T-helper 2 cell treated with Interferon-gamma antibody and Interleukin-4, amounts not matched to agents 5 μg/mL and 100 μg/mL, for 36 hours (primary cell): ENCODE measurements at regions not wholly inside any gene's neighbourhood (a gene's known extent, or its start where the extent isn't known, plus 50 kb on each side); places are given as distances from the start of the nearest gene placed in this dataset.

ENCODE experiments used
- DNase-seq: peaks from one replicate; pipeline ENCODE4 v3.0.0; 2021; ENCODE audit warnings: low spot score
- H3K27ac Mint-ChIP-seq: one replicate; pipeline ENCODE4 v1.8.0; 2021; ENCODE audit warnings: mild to moderate bottlenecking, mixed read lengths
- H3K27me3 Mint-ChIP-seq: one replicate; pipeline ENCODE4 v1.8.0; 2021; ENCODE audit warnings: low read depth, mixed read lengths
- H3K36me3 Mint-ChIP-seq: one replicate; pipeline ENCODE4 v1.8.0; 2021; ENCODE audit warnings: low read depth, mixed read lengths
- H3K4me1 Mint-ChIP-seq: one replicate; pipeline ENCODE4 v1.8.0; 2021; ENCODE audit warnings: low read depth, mixed read lengths
- H3K4me3 Mint-ChIP-seq: one replicate; pipeline ENCODE4 v1.8.0; 2022; ENCODE audit warnings: mild to moderate bottlenecking, moderate library complexity, mixed read lengths
- H3K9me3 Mint-ChIP-seq: one replicate; pipeline ENCODE4 v1.8.0; 2021; ENCODE audit warnings: mixed read lengths

- Mint-ChIP-seq H3K4me3 (no peak overlapping the region), H3K36me3 (peaks cover 5% of the 10 kb centered on the region), H3K27me3 (no peaks in the 10 kb centered on the region), H3K9me3 (peaks cover 6% of the 10 kb centered on the region), H3K4me1 (peaks cover 20% of the 10 kb centered on the region), H3K27ac (no peak overlapping the region)
- no peak for DNase-seq
Measured at GRCh38 chr9:7239708-7240107, 481.9 kb downstream of the KDM4C start.

GRCh38 chr9:7238247-7238637, 480.5 kb downstream of the KDM4C start:
- H3K27me3 Mint-ChIP-seq = no peaks in the 10 kb centered on the region
- H3K9me3 Mint-ChIP-seq = peaks cover 6% of the 10 kb centered on the region
- H3K27ac Mint-ChIP-seq = peak overlapping the region; percentile 75
- DNase-seq = no peak
- H3K36me3 Mint-ChIP-seq = peaks cover 5% of the 10 kb centered on the region
- H3K4me3 Mint-ChIP-seq = peak overlapping the region; percentile 26
- H3K4me1 Mint-ChIP-seq = peaks cover 20% of the 10 kb centered on the region

GRCh38 chr9:7237473-7238246, 479.9 kb downstream of the KDM4C start:
- H3K36me3 Mint-ChIP-seq = peaks cover 5% of the 10 kb centered on the region
- peaks cover 2% of the 10 kb centered on the region for H3K27me3 Mint-ChIP-seq
- H3K4me1 Mint-ChIP-seq = peaks cover 20% of the 10 kb centered on the region
- DNase-seq = no peak
- H3K9me3 Mint-ChIP-seq = peaks cover 6% of the 10 kb centered on the region
- peak overlapping the region; percentile 26 for H3K4me3 Mint-ChIP-seq
- peak overlapping the region; percentile 75 for H3K27ac Mint-ChIP-seq

GRCh38 chr9:7236186-7236585, 478.4 kb downstream of the KDM4C start:
- peaks cover 20% of the 10 kb centered on the region for H3K4me1 Mint-ChIP-seq
- no peak overlapping the region for H3K4me3 Mint-ChIP-seq
- no peak for DNase-seq

GRCh38 chr9:7234144-7234543, 476.4 kb downstream of the KDM4C start:
- DNase-seq = peak; percentile 16
- Mint-ChIP-seq H3K4me1 (peaks cover 20% of the 10 kb centered on the region), H3K27ac (no peak overlapping the region), H3K9me3 (peaks cover 6% of the 10 kb centered on the region), H3K4me3 (no peak overlapping the region), H3K27me3 (peaks cover 13% of the 10 kb centered on the region), H3K36me3 (peaks cover 5% of the 10 kb centered on the region)

More at GRCh38 chr9:7236186-7236585, 478.4 kb downstream of the KDM4C start:
- H3K36me3 Mint-ChIP-seq = peaks cover 5% of the 10 kb centered on the region
- no peak overlapping the region for H3K27ac Mint-ChIP-seq
- H3K27me3 Mint-ChIP-seq = peaks cover 4% of the 10 kb centered on the region
- H3K9me3 Mint-ChIP-seq = peaks cover 6% of the 10 kb centered on the region

- no peak for DNase-seq
- Mint-ChIP-seq H3K9me3 (no peaks in the 10 kb centered on the region), H3K36me3 (no peaks in the 10 kb centered on the region), H3K4me3 (no peak overlapping the region), H3K27ac (no peak overlapping the region), H3K27me3 (peaks cover 24% of the 10 kb centered on the region), H3K4me1 (peaks cover 10% of the 10 kb centered on the region)
Measured at GRCh38 chr9:7229571-7229970, 471.8 kb downstream of the KDM4C start.

- Mint-ChIP-seq H3K36me3 (no peaks in the 10 kb centered on the region), H3K27ac (no peak overlapping the region), H3K4me3 (no peak overlapping the region), H3K9me3 (no peaks in the 10 kb centered on the region), H3K4me1 (peaks cover 10% of the 10 kb centered on the region), H3K27me3 (peaks cover 30% of the 10 kb centered on the region)
- no peak for DNase-seq
Measured at GRCh38 chr9:7228726-7229125, 471.0 kb downstream of the KDM4C start.

- Mint-ChIP-seq H3K4me3 (no peak overlapping the region), H3K36me3 (no peaks in the 10 kb centered on the region), H3K27ac (no peak overlapping the region), H3K27me3 (peaks cover 33% of the 10 kb centered on the region), H3K4me1 (peaks cover 12% of the 10 kb centered on the region), H3K9me3 (no peaks in the 10 kb centered on the region)
- no peak for DNase-seq
Measured at GRCh38 chr9:7227951-7228350, 470.2 kb downstream of the KDM4C start.

- Mint-ChIP-seq H3K27ac (no peak overlapping the region), H3K4me1 (peaks cover 14% of the 10 kb centered on the region), H3K36me3 (no peaks in the 10 kb centered on the region), H3K4me3 (no peak overlapping the region), H3K9me3 (peaks cover 7% of the 10 kb centered on the region), H3K27me3 (peaks cover 35% of the 10 kb centered on the region)
- DNase-seq = no peak
Measured at GRCh38 chr9:7226007-7226640, 468.4 kb downstream of the KDM4C start.
